ENCODE measurements at regions not wholly inside any gene's neighbourhood (a gene's known extent, or its start where the extent isn't known, plus 50 kb on each side); places are given as distances from the start of the nearest gene placed in this dataset.

GRCh38 chrX:734362-734761 lies 103.8 kb downstream of the SHOX start:
- TF ChIP-seq NFE2L2 (IDR thresholded peaks at IDR 0.05; ENCODE audit: low read depth, low read length) (no peak), CTCF (conservative IDR thresholded peaks at IDR 0.05; ENCODE audit: low read depth, low read length) (no peak), CEBPB (IDR thresholded peaks at IDR 0.05; ENCODE audit: low read depth, low read length) (no peak), MAFK (IDR thresholded peaks at IDR 0.05; ENCODE audit: low read depth, low read length) (no peak), BHLHE40 (IDR thresholded peaks at IDR 0.05; ENCODE audit: low read depth, low read length) (no peak), POLR2A (IDR thresholded peaks at IDR 0.05; ENCODE audit: low read depth, low read length) (no peak), RCOR1 (IDR thresholded peaks at IDR 0.05; ENCODE audit: insufficient replicate concordance, low read length) (no peak), SMC3 (IDR thresholded peaks at IDR 0.05; ENCODE audit: low read depth, low read length) (no peak), ELK1 (IDR thresholded peaks at IDR 0.05; ENCODE audit: borderline replicate concordance, low read depth, low read length) (no peak), RAD21 (IDR thresholded peaks at IDR 0.05; ENCODE audit: low read length) (no peak), RFX5 (IDR thresholded peaks at IDR 0.05; ENCODE audit: low read depth, low read length) (no peak), FOS (IDR thresholded peaks at IDR 0.05; ENCODE audit: low read depth, low read length) (no peak), CHD1 (IDR thresholded peaks at IDR 0.05; ENCODE audit: low read depth, low read length) (no peak), MXI1 (IDR thresholded peaks at IDR 0.05; ENCODE audit: borderline replicate concordance, low read depth, low read length) (no peak)
